GM23338 (cell line): ENCODE measurements at regions not wholly inside any gene's neighbourhood (a gene's known extent, or its start where the extent isn't known, plus 50 kb on each side); places are given as distances from the start of the nearest gene placed in this dataset.

Experiments used
- CREB1 ChIP-seq: fragments of 250-450 bp; sonication (Bioruptor Pico); IDR thresholded peaks from 2 replicates; pipeline ENCODE4 v1.5.0; 2020; ENCODE audit warnings: low read depth, mild to moderate bottlenecking, moderate library complexity
- CTCF ChIP-seq, 2 experiments: fragments of 200-600 bp in 1 of 2; sonication (generic) in 1 of 2; conservative IDR thresholded peaks; 2 replicates each; pipeline versions ENCODE4 v1.5.1 to v1.6.1; 2016 to 2017; ENCODE audit warnings: antibody characterized with exemption in 2 of 2, low read depth in 2 of 2, mild to moderate bottlenecking in 2 of 2, moderate library complexity in 1 of 2
- EZH2 ChIP-seq: fragments of 200-600 bp; sonication (generic); IDR thresholded peaks from one replicate; pipeline ENCODE4 v1.8.0; 2017; ENCODE audit warnings: antibody characterized with exemption, mild to moderate bottlenecking, low read depth; ENCODE audit not compliant: unreplicated experiment
- EZH2phosphoT487 ChIP-seq: fragments of 200-600 bp; sonication (generic); IDR thresholded peaks from one replicate; pipeline ENCODE4 v1.8.1; 2018; ENCODE audit warnings: antibody characterized with exemption; ENCODE audit not compliant: unreplicated experiment
- NANOG ChIP-seq: IDR thresholded peaks from 2 replicates; pipeline ENCODE4 v1.6.1; 2016; ENCODE audit warnings: antibody characterized with exemption, borderline replicate concordance
- POLR2AphosphoS5 ChIP-seq: IDR thresholded peaks from 2 replicates; pipeline ENCODE4 v1.6.1; 2016; ENCODE audit warnings: antibody characterized with exemption, low read depth
- REST ChIP-seq: IDR thresholded peaks from one replicate; pipeline ENCODE4 v1.6.1; 2018; ENCODE audit warnings: antibody characterized with exemption; ENCODE audit not compliant: unreplicated experiment
- STAT1 ChIP-seq: IDR thresholded peaks from one replicate; pipeline ENCODE4 v1.6.1; 2016; ENCODE audit warnings: antibody characterized with exemption; ENCODE audit not compliant: unreplicated experiment

GRCh38 chr12:113670742-113671141 lies 199.1 kb upstream of the LHX5 start:
- no peak for TF ChIP-seq POLR2AphosphoS5
- TF ChIP-seq REST = no peak
- no peak for TF ChIP-seq CTCF (conservative IDR thresholded peaks at IDR 0.05; ENCODE audit: low read depth in 2 of 2)
- no peak for TF ChIP-seq NANOG
- no peak for TF ChIP-seq CREB1 (CRISPR knock-in tag)
- TF ChIP-seq EZH2phosphoT487 = no peak
- TF ChIP-seq EZH2 = no peak
- no peak for TF ChIP-seq STAT1
